HG03439 (cell line): ENCODE measurements at regions not wholly inside any gene's neighbourhood (a gene's known extent, or its start where the extent isn't known, plus 50 kb on each side); places are given as distances from the start of the nearest gene placed in this dataset.
"Not testable (repeated sequence)": the region's sequence is repeated elsewhere in the genome, so short reads cannot be mapped to it uniquely, and the experiment has no call there.

ENCODE experiments used
- ATAC-seq: cut with Tn5 transposase; IDR thresholded peaks from one replicate; pipeline ENCODE4 v1.9.1; 2021; ENCODE audit warnings: mild to moderate bottlenecking, moderate library complexity; ENCODE audit not compliant: unreplicated experiment

DNA sequence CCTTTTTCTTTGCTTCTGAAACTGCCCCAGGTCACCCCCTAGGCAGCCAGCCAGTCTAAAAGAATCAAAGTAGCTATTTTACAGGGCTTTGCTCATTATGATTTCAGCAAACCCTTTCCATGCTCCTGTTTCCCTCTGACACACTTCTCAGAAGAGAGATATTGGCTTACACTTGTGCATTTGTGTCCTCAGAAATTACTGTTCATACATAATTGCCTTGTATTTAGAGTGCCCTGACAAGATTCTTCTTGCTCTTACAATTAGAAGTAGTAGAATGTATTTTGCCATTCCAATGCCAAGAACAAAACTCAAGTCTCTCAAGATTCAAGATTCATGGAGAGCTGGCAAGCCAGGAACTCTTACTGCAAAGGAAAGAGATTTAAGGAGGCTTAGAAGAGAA lies 531.0 kb upstream of the ZFP42 start:
- no peak for ATAC-seq

- ATAC-seq = no peak
Measured at GRCh38 chr4:187467224-187467623, 528.3 kb upstream of the ZFP42 start.

DNA sequence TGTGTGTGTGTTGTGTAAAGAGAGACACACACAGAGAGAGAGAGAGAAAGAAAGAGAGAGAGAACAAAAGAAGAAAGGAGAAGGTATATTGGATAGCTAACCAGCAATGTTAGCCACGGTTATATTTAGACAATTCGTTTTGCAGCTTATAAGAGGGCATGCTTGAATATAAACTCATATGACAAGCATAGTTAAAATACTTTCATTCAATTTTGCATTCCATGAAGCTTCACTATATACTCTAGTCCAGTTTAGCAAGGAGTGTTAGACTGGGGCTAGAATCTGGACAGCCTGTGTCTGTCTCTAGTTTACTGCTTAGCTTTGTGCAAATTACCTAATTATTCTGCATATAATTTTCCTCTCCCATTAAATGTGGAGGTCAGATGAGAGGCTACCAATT lies 525.9 kb upstream of the ZFP42 start:
- ATAC-seq = no peak

DNA sequence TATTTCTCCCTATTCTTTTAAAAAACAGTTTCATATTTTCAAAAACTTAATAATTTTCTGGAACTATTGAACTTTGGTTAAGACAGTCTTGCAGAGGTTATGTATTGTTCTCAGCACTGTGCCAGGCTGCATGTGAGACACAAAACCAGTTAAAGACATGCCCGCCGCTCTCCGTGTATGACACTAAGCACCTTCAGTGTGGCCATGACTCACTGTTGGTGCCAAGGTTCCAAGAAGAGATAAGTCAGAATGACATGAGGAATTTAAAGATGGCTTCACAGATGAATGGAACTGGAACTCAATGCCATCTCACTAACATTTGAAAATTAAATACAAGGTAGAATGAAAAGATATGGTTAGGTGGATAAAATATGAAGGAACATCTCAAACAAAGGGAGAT lies 525.5 kb upstream of the ZFP42 start:
- ATAC-seq = no peak

DNA sequence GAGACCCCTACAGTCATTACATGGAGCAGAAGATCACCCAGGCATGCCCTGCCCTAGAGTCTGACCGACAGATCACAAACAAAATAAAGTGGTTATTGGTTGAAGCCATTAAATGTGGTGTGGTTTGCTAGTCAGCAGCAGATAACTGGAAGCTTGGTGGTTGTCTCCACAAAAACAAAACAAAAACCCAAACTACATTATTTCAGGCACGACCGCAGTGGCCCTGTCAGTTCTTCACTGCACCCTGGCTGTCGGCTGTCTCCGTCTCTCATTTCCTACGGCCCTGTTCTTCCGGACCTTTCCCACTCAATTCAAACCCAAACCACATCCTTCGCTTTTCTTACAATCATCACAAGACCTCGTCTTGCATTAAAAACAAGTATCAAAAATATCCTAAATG lies 521.3 kb upstream of the ZFP42 start:
- no peak for ATAC-seq

DNA sequence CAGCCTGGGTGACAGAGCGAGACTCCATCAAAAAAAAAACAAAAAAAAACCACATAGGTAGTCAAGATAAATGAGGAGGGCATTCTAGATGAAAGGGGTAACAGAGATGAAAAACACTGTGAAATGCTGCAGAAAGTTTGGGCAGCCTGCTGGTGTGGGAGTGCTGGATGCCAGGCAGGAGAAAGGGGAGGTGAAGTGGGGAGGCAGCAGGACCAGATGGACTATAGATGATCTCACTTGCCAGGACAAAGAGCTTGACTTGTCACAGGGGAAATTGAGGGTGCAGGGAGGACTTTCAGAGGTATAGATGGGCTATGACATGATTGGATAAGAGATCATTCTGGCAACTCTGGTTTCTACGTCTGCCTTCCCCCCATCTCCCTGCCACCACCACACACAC lies 519.7 kb upstream of the ZFP42 start:
- ATAC-seq = no peak

GRCh38 chr4:187477224-187477623 lies 518.3 kb upstream of the ZFP42 start:
- no peak for ATAC-seq

- no peak for ATAC-seq
Measured at GRCh38 chr4:187478292-187479140, 517.1 kb upstream of the ZFP42 start.

DNA sequence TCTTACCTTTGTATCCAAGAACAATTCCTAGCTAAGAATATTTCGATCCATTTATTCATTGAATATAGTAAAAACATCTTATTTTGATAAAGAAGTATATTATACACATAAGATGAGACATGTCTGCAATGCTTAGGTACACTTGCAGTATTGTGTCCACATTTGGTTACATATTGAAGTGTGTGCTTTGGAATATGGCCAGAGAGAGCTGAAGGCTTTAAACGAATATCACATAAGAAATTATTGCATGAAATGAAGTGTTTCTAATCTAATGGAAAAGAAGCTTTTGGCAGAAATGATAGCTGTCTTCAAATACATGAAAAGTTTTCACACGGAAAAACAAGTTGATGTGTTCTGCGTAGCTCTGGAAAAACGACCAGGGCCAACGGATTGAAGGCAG lies 516.1 kb upstream of the ZFP42 start:
- no peak for ATAC-seq

DNA sequence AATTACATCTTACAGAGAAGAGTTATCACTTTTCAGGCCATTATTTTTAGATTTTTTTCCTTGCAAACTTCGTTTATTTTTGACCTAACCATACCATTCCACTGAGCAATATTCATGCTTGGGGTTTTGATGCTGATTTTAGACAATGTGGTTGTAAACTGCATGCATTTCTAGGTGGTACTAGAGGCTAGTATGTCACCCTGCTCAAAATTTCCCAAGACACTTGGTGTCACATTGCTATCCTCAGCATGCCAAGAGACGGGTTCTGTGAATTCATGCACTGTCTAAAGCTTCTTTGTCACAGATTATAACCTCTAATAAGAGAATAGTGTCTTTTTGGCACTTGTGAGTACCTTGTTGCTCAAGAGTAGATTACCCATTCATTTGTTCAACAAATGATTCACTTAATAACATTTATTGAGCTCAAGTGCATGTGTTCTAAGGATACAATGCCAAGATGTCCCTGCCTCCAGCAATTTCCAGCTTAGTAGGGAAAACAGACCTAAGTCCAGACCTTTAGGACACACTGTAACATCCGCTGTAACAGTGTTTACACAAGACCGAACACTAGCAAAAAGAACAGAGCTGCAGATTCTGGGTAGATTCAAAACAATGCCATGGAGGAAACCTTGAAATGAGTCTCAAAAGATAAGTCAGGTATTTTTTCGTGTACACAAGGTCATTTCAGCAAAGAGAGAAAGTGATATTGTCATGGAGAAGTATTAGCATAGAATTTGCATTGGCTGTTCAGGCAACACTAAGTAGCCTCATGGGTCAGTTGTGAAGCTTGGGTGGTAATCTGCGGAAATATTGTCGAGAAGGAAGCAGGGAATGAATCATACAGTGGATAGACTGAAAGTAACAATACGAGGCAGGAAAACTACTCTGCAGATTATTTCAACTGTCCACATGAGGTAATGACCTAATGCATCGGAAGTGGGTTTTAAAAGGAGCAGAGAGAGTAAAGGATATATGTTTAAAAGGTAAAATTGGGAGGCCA lies 515.1 kb upstream of the ZFP42 start:
- ATAC-seq = no peak

- ATAC-seq = no peak
Measured at GRCh38 chr4:187484186-187484585, 511.4 kb upstream of the ZFP42 start.

GRCh38 chr4:187485676-187486075 lies 509.9 kb upstream of the ZFP42 start:
- ATAC-seq = no peak

- no peak for ATAC-seq
Measured at GRCh38 chr4:187491286-187491685, 504.3 kb upstream of the ZFP42 start.

GRCh38 chr4:187491959-187492358 lies 503.6 kb upstream of the ZFP42 start:
- no peak for ATAC-seq

DNA sequence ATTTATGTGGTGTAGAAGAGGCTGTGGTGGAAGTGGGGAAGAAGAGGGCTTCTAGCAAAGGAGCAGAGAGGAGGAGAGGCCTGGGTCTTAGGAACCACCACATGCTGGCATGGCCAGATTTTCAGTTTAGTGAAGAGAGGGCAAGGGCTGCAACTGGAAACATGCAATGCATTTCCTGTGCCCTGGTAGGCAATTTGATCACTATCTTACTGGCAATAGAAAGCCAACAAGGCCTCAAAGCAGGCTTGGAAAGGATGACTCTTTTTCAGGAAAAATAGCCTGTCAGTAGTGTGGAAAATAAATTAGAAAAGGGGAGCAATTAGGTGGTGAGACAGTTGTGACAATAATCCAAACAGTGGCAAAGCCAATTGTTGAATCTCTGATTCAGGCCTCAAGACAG lies 501.9 kb upstream of the ZFP42 start:
- ATAC-seq = no peak

- no peak for ATAC-seq
Measured at GRCh38 chr4:187499956-187500355, 495.6 kb upstream of the ZFP42 start.

DNA sequence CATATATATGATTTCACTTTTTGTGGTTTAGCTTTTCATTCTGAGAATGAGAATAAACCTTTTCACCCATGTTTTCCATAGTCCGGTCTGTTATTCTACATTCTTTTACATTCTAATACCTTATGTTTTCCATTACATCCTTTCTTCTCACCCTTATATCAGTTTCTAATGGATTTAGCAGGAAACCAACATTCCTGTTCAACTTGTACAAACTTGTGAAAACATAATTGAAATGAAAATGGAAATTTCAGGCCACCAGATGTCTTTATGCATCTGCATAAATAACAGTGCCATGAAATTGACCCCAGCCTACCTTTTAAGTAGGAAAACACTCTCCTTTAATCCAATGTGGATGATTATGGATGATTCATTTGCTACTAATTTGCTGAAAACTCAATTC lies 494.8 kb upstream of the ZFP42 start:
- ATAC-seq = no peak

- ATAC-seq = no peak
Measured at GRCh38 chr4:187501731-187502130, 493.8 kb upstream of the ZFP42 start.

GRCh38 chr4:187504974-187505797 lies 490.4 kb upstream of the ZFP42 start:
- ATAC-seq = no peak

DNA sequence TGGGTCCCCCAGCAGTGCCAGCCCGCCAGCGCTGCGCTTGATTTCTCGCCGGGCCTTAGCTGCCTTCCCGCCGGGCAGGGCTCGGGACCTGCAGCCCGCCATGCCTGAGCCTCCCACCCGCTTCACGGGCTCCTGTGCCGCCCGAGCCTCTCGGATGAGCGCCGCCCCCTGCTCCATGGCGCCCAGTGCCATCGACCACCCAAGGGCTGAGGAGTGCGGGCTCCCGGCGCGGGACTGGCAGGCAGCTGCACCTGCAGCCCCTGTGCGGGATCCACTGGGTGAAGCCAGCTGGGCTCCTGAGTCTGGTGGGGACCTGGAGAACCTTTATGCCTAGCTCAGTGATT lies 489.8 kb upstream of the ZFP42 start:
- not testable (repeated sequence) for ATAC-seq

DNA sequence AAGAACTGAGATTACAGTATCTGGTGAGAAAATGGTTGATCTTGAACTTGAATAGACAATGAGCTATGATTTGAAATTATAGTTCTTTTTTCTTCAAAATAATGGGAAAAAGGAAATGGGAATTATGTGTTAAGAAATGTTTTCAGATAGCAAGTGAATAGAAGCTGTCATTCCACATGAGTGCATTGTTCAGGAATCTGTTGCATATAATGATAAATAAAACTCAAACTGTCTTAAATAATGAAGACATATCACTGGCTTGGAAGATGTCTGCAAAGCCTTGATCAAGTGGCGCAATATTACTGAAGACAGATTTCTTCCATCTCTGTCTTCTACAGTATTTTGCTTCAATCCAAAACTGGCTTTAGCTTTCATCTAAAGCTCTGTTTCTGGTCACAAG lies 479.3 kb upstream of the ZFP42 start:
- ATAC-seq = no peak
